Activated CD8-positive, alpha-beta memory T cell treated with anti-CD3 and anti-CD28 coated beads, Interleukin-2, amount 10 ng/mL, durations not matched to agents 7 days and 5 days (primary cell): ENCODE measurements at regions not wholly inside any gene's neighbourhood (a gene's known extent, or its start where the extent isn't known, plus 50 kb on each side); places are given as distances from the start of the nearest gene placed in this dataset.

Experiments
- ATAC-seq: fragments of 150-1000 bp; cut with Tn5 transposase; one replicate; pipeline ENCODE4 v1.10.0; 2021; ENCODE audit warnings: moderate library complexity
- CTCF ChIA-PET: fragments of 350-600 bp; sonication (Branson Sonifier 250); formaldehyde crosslinking; loops from one replicate; lab custom pipeline; 2021; ENCODE audit warnings: antibody characterized with exemption; lab: Charles Lee
- DNase-seq: peaks from one replicate; pipeline ENCODE4 v3.0.0-alpha.2; 2020
- H3K27ac Mint-ChIP-seq: one replicate; pipeline ENCODE4 v1.8.0; 2021; ENCODE audit warnings: mild to moderate bottlenecking, mixed read lengths
- H3K27me3 Mint-ChIP-seq: one replicate; pipeline ENCODE4 v1.8.0; 2021; ENCODE audit warnings: mixed read lengths
- H3K36me3 Mint-ChIP-seq: one replicate; pipeline ENCODE4 v1.8.0; 2021; ENCODE audit warnings: mild to moderate bottlenecking, mixed read lengths
- H3K4me1 Mint-ChIP-seq: one replicate; pipeline ENCODE4 v1.8.0; 2021; ENCODE audit warnings: mixed read lengths
- H3K4me3 Mint-ChIP-seq: one replicate; pipeline ENCODE4 v1.8.0; 2021; ENCODE audit warnings: mild to moderate bottlenecking, moderate library complexity, mixed read lengths
- H3K9me3 Mint-ChIP-seq: one replicate; pipeline ENCODE4 v1.8.0; 2022; ENCODE audit warnings: low read depth, mixed read lengths

DNA sequence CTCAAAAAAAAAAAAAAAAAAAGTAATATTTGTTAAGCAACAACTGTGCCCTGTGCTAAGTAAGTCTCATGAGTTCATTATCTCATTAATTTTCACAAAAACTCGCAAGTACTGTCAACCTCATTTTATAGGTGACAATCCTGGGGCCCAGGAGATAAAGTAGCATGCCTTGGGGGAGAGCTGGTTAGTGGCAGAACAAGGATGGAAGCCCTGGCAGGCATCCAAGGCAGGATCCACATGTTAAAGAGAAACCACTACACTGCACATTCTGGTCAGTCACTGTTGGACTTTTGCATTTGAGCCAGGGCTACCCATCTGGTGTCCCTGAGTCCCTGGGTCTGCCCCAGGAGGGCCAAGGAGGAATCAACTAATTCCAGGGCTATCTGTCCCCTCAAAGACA, 54.6 kb downstream of the ZFP36L2 start:
- Mint-ChIP-seq H3K36me3 (no peaks in the 10 kb centered on the region), H3K4me1 (peaks cover 79% of the 10 kb centered on the region), H3K4me3 (no peak overlapping the region), H3K9me3 (no peaks in the 10 kb centered on the region), H3K27me3 (no peaks in the 10 kb centered on the region), H3K27ac (no peak overlapping the region)
- CTCF ChIA-PET = interaction anchor here (0.6 to 17.1 kb wide), 5 partner anchors 11 to 52 kb away, joined by 3 to 255 read pairs (median 3); partner anchors contain the start of gene ZFP36L2
- ATAC-seq = no peak
- no peak for DNase-seq

DNA sequence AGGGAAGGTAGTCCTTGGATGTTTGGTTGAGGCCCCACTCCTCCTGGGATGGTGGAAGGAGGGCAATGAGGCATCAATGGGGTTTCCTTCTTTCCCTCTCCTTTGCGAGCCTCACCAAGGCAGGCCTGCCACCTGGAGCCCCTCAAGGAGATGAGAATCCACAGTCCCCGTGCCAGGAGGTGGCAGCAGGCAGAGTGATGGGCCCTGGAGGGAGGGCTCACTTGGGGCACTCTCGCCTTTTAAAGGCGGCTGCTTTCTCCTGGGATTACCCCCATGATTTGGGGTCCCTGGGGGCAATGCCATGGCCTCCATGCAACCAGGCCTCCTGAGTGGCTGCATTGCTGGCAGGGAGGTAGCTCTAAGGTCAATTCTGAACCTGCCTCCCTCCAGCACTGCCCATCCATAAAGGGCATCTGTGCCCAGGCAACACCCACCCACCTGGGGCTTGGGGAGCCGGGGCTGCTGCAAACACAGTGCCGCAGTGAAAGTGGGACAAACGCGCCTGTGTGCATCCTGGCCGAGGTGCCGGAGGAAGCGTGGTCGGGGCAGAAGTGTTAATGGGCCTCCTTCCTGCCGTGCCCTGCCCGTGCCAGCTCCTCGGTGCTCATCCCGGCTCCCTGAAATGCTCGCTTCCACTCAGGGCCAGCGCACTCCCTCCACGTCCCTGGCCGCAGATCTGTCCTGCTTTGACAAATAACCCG, 55.9 kb downstream of the ZFP36L2 start:
- no peak for DNase-seq
- CTCF ChIA-PET = interaction anchor here (0.7 to 17.1 kb wide), 26 partner anchors 8 to 313 kb away, joined by 3 to 255 read pairs (median 5); partner anchors contain the start of gene ZFP36L2
- Mint-ChIP-seq H3K36me3 (no peaks in the 10 kb centered on the region), H3K4me1 (peaks cover 69% of the 10 kb centered on the region), H3K4me3 (no peak overlapping the region), H3K27ac (peak overlapping the region; percentile 86), H3K9me3 (no peaks in the 10 kb centered on the region), H3K27me3 (no peaks in the 10 kb centered on the region)
- ATAC-seq = no peak

DNA sequence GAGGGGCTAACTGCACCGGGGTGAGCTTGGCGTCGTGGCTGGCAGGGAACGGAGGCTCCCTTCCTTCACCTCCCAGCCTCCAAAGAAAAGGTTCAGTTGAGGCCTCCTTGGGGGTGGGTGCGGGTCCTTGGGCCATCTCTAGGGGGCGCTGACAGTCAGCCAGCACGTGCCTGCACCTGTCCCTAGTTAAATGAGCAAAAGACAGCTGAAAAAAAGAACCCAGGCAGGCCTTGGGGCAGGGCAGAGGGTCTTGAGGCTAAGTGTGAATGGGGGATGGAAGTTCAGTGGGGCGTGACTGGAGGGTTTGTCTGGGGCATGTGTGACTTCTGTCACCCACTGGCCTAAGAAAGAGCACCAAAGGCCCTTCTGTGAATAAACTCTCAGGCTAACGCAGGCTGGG, 56.4 kb downstream of the ZFP36L2 start:
- CTCF ChIA-PET = interaction anchor here (0.7 to 17.1 kb wide), 27 partner anchors 8 to 314 kb away, joined by 3 to 255 read pairs (median 5); partner anchors contain the start of gene ZFP36L2
- no peaks in the 10 kb centered on the region for H3K36me3 Mint-ChIP-seq

DNA sequence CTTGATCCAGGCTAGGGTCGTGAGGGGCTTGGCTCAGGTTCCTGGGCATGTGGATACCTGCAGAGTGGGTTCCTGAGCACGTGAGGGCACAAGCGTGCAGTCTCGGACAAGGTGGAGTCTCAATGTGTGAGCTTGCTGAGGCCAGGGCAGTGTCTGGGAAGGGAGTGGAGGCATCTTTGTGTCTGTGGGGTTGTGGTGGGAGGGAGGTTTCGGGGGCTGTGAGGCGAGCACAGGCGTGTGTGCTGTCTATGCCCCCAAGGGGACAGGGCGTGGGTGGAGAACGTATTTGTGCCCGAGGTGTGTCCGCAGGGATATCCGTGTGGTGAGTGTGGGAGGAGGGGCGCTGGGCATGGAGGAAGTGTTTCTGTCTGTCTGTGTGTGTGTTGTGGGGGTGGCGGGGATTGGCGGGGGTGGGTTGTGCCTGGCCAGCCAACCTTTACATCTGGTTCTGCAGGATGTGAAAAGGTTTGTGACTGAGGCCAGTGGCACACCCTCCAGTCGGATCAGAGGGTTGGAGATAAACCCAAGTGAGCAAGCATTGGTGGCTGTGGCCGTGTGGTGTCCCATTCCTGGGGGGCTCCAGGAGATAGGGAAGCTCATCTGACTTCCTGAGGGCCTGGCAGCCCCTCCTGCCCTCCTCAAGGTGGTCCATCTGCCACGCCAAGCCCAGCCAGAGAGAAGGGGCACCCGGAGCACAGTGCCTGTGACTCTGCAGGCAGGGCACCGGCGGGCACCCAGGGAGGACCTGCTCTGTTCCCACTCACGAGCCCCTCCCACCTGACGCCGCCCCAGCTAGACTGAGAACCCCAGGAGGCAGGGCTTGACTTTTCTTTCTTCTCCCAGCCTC, 57.1 kb downstream of the ZFP36L2 start:
- Mint-ChIP-seq H3K36me3 (no peaks in the 10 kb centered on the region), H3K27me3 (no peaks in the 10 kb centered on the region), H3K27ac (peak overlapping the region; percentile 86), H3K9me3 (no peaks in the 10 kb centered on the region), H3K4me1 (peaks cover 57% of the 10 kb centered on the region), H3K4me3 (peak overlapping the region; percentile 38)
- ATAC-seq (peak; percentile 24), DNase-seq (peak; percentile 64)
- CTCF ChIA-PET = interaction anchor here (0.8 to 17.1 kb wide), 23 partner anchors 8 to 315 kb away, joined by 3 to 255 read pairs (median 6); partner anchors contain the start of gene ZFP36L2

More for the DNA sequence above, 56.4 kb downstream of the ZFP36L2 start:
- Mint-ChIP-seq H3K4me1 (peaks cover 64% of the 10 kb centered on the region), H3K27ac (peak overlapping the region; percentile 86), H3K27me3 (no peaks in the 10 kb centered on the region), H3K9me3 (no peaks in the 10 kb centered on the region), H3K4me3 (no peak overlapping the region)
- DNase-seq (peak; percentile 83), ATAC-seq (peak; percentile 28)

DNA sequence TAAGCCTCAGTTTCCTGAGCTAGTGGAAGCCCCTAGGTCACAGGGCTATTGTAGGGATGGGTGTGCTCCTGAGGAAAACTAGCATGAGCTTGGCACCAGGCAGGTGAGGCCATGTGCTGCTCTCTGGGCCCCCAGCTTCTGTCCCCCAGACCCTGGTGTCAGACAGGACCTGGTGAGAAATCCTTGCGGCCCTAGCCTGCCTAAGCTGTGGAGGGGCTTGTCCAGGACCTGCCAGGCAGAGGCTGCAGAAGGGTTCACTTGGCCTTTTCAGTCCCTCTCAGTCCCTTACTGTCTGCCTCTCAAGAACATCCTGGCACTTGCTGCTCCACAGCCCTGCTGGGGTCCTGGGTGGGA, 58.4 kb downstream of the ZFP36L2 start:
- H3K27me3 Mint-ChIP-seq = no peaks in the 10 kb centered on the region
- DNase-seq (no peak), ATAC-seq (no peak)
- H3K9me3 Mint-ChIP-seq = no peaks in the 10 kb centered on the region
- H3K4me3 Mint-ChIP-seq = no peak overlapping the region
- CTCF ChIA-PET = interaction anchor here (1.2 to 17.1 kb wide), 6 partner anchors 10 to 55 kb away, joined by 4 to 255 read pairs (median 12); partner anchors contain the start of gene ZFP36L2
- H3K4me1 Mint-ChIP-seq = peaks cover 47% of the 10 kb centered on the region
- no peaks in the 10 kb centered on the region for H3K36me3 Mint-ChIP-seq
- peak overlapping the region; percentile 86 for H3K27ac Mint-ChIP-seq

DNA sequence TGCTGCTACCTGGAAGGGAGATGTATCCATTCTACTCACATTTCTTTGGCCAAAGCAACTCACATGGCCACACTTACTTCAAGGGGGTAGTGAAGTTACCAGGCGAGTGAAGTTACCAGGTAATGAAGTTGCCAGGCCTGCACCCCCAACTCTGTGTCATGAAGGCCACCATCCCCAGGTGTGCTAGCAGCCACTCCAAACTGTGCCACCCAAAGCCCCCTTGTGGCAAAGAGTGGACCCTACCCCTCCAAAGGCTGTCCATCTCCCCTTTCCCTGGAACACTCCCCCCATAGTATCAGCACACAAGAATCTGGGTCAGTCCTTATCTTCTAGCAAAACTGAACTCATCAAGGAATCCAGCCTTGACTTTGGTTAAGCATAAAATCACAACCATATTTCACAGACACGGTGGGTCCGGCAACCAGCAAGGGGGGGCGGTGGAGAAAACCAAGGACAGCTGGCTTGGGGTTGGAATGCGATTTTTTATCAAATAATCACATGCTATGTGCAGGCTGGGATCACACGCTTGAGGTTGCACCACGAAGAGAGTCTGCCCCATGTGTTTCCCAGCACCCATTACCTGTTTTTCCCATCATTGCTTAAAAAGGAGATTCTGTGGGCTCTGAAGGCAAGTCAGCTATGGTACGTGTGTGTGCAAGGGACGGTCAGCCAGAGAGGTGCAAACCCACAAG, 60.9 kb downstream of the ZFP36L2 start:
- CTCF ChIA-PET = interaction anchor here (0.6 to 17.1 kb wide), 6 partner anchors 8 to 58 kb away, joined by 3 to 255 read pairs (median 4); partner anchors contain the start of gene ZFP36L2
- Mint-ChIP-seq H3K27ac (no peak overlapping the region), H3K4me1 (peaks cover 39% of the 10 kb centered on the region), H3K4me3 (no peak overlapping the region), H3K9me3 (no peaks in the 10 kb centered on the region), H3K27me3 (no peaks in the 10 kb centered on the region), H3K36me3 (no peaks in the 10 kb centered on the region)
- DNase-seq (no peak), ATAC-seq (no peak)

DNA sequence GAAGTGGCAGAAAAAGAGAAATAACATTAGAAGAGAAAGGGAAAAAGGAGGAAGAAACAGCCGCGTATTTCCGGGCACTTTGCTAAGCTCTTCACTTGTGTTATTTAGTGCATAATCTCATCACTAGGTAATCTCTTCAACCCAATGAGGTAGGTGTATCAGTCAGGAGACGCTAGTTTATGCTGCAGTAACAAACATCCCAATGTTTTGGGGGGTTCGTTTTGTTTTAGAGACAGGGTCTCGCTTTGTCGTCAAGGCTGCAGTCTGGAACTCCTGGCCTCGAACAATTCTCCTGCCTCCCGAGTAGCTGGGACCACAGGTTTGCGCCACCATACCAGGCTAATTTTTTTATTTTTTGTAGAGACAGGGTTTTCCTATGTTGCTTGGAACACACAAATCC, 61.7 kb downstream of the ZFP36L2 start:
- peaks cover 41% of the 10 kb centered on the region for H3K4me1 Mint-ChIP-seq
- H3K27ac Mint-ChIP-seq = no peak overlapping the region
- H3K9me3 Mint-ChIP-seq = no peaks in the 10 kb centered on the region
- no peaks in the 10 kb centered on the region for H3K36me3 Mint-ChIP-seq
- DNase-seq (no peak), ATAC-seq (no peak)
- H3K4me3 Mint-ChIP-seq = no peak overlapping the region
- CTCF ChIA-PET = interaction anchor here (1.1 to 17.1 kb wide), 2 partner anchors 8 to 59 kb away, joined by 3 to 255 read pairs; partner anchors contain the start of gene ZFP36L2
- H3K27me3 Mint-ChIP-seq = no peaks in the 10 kb centered on the region

DNA sequence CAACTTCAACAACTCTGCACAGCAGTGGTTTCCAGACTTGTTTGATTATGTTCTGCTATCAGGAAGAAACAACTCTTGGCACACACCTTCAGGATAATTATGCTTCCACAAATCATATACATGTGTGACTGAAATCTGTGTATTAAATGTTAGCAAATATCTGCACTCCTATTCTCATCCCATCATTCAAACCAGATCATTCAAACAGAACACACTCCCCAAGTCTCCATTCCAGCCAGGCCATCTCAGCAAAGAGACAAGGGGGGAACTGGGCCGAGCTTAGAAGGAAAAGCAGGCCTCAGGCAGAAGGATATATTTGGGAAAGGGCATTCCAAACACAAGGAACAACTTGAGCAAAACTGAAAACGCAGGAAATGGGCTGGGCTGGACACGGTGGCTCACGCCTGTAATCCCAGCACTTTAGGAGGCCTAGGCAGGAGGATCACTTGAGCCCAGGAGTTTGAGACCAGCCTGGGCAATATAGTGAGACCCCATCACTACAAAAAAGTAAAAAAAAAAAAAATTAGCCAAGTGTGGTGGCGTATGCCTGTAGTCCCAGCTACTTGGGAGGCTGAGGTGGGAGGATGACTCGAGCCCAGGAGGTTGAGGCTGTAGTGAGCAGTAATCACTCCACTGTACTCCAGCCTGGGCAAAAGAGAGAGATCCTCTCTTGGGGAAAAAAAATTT, 62.7 kb downstream of the ZFP36L2 start:
- Mint-ChIP-seq H3K27me3 (no peaks in the 10 kb centered on the region), H3K27ac (no peak overlapping the region), H3K9me3 (no peaks in the 10 kb centered on the region), H3K4me1 (peaks cover 41% of the 10 kb centered on the region), H3K4me3 (no peak overlapping the region), H3K36me3 (no peaks in the 10 kb centered on the region)
- ATAC-seq (no peak), DNase-seq (no peak)
- CTCF ChIA-PET = interaction anchor here (1.2 kb wide), 1 partner anchor 28 kb away, joined by 3 read pairs; no protein-coding TSS in a partner anchor

DNA sequence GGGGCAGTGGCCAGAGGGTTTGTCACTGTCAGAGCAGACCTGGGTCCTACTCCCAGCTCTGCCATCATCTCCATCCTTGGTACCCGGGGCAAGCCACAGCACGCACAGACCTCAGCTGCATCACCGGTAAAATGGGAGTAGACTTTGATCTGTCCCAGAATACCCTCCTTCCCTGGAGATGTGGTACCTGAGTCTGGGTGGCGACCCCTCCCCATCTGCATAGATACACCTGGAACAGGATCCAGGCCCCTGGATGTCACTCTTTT, 64.0 kb downstream of the ZFP36L2 start:
- Mint-ChIP-seq H3K4me3 (no peak overlapping the region), H3K36me3 (peaks cover 1% of the 10 kb centered on the region), H3K27ac (no peak overlapping the region), H3K9me3 (no peaks in the 10 kb centered on the region), H3K4me1 (peaks cover 41% of the 10 kb centered on the region), H3K27me3 (no peaks in the 10 kb centered on the region)
- DNase-seq (no peak), ATAC-seq (no peak)
- CTCF ChIA-PET = interaction anchor here (1.2 kb wide), 1 partner anchor 30 kb away, joined by 3 read pairs; no protein-coding TSS in a partner anchor

DNA sequence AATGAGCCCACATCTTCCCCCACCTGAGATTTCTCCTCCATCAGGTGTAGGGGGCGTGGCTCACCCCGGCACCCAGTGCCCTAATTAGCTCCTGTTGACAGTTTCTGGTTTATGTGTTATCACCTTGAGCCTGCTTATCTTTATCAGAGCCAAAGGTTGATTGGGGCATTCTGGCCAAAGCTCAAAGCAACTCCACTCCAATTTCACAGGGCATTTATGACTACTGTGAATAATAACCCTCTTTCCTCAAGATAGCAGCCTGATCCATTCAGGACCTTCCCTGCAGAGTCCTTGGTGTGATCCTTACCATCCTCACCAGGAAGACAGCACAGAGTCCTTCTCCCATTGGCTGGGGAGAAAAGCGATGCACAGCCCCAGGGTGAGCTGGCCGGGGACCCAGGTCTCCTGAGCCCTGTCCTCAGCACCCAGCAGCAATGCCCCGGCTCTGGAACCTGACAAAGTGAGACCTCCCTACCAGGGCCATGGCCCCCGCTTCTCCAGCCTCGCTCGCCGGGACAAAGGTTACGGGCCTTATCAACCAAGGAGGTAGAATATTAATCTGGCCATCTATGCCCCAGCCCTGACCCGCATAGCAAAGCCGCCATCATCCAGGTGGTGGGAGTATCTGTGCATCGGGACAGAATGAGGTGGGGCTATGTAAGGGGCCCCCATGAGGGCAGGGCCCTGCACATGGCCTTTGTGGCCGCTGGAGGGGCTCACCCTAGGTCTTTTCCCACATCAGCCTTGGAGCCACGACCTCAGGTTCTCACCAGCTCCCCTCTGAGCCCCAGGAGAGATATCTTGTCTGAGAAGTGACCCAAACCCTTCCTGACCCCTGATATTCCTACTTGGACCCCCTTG, 64.5 kb downstream of the ZFP36L2 start:
- DNase-seq (no peak), ATAC-seq (no peak)
- H3K36me3 Mint-ChIP-seq = peaks cover 1% of the 10 kb centered on the region
- CTCF ChIA-PET = interaction anchor here (1.1 to 2.2 kb wide), 3 partner anchors 8 to 22 kb away, joined by 3 to 13 read pairs (median 4); no protein-coding TSS in a partner anchor
- no peaks in the 10 kb centered on the region for H3K27me3 Mint-ChIP-seq
- H3K27ac Mint-ChIP-seq = no peak overlapping the region
- no peaks in the 10 kb centered on the region for H3K9me3 Mint-ChIP-seq
- H3K4me1 Mint-ChIP-seq = peaks cover 46% of the 10 kb centered on the region
- no peak overlapping the region for H3K4me3 Mint-ChIP-seq

DNA sequence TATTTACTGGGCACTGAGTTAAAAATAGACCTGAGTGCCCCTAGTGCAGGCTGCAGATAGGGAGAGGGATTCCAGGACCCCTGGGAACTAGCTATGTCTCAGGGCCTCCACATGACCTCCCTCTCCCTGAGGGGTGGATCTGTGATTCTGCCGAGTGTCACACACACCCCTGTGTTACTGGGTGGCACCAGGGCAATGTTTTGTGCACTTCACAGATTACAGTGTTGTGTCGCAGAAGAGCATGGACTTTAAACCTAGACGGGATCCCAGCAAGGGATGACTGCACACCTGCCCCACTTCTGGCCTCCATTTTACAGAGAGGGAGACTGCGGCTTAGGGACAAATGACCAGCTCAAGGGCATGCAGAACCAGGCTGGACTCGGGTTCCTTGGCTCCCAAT, 65.6 kb downstream of the ZFP36L2 start:
- Mint-ChIP-seq H3K36me3 (peaks cover 1% of the 10 kb centered on the region), H3K9me3 (no peaks in the 10 kb centered on the region), H3K4me1 (peaks cover 49% of the 10 kb centered on the region), H3K27ac (peak overlapping the region; percentile 95), H3K27me3 (no peaks in the 10 kb centered on the region), H3K4me3 (no peak overlapping the region)
- ATAC-seq = no peak
- no peak for DNase-seq
- CTCF ChIA-PET = interaction anchor here (0.6 to 2.2 kb wide), 5 partner anchors 10 to 34 kb away, joined by 3 to 13 read pairs (median 4); no protein-coding TSS in a partner anchor

DNA sequence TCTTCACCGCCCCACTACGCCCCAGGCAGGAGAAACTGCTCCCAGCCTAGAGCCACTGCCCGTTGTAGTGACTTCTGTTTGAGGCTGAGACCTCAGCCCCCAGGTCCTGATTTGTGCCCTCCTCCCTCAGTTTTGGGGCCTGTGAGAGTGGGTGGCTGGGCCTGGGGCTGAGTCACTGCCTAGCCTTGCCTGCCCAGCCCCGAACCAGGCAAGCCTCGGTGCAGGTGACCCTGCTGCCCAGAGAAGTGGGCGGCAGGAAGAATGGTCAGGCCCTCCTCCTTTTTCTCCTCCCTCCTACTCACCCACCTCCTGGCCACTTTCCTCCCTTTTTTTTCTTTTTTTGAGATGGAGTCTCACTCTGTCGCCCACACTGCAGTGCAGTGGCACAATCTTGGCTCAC, 66.6 kb downstream of the ZFP36L2 start:
- CTCF ChIA-PET = interaction anchor here (0.6 to 2.2 kb wide), 9 partner anchors 11 to 33 kb away, joined by 3 to 13 read pairs (median 4); no protein-coding TSS in a partner anchor
- Mint-ChIP-seq H3K27ac (peak overlapping the region; percentile 95), H3K27me3 (no peaks in the 10 kb centered on the region), H3K36me3 (peaks cover 1% of the 10 kb centered on the region), H3K4me3 (no peak overlapping the region), H3K4me1 (peaks cover 55% of the 10 kb centered on the region), H3K9me3 (no peaks in the 10 kb centered on the region)
- DNase-seq (no peak), ATAC-seq (no peak)
